ENCODE measurements at regions not wholly inside any gene's neighbourhood (a gene's known extent, or its start where the extent isn't known, plus 50 kb on each side); places are given as distances from the start of the nearest gene placed in this dataset.

DNA sequence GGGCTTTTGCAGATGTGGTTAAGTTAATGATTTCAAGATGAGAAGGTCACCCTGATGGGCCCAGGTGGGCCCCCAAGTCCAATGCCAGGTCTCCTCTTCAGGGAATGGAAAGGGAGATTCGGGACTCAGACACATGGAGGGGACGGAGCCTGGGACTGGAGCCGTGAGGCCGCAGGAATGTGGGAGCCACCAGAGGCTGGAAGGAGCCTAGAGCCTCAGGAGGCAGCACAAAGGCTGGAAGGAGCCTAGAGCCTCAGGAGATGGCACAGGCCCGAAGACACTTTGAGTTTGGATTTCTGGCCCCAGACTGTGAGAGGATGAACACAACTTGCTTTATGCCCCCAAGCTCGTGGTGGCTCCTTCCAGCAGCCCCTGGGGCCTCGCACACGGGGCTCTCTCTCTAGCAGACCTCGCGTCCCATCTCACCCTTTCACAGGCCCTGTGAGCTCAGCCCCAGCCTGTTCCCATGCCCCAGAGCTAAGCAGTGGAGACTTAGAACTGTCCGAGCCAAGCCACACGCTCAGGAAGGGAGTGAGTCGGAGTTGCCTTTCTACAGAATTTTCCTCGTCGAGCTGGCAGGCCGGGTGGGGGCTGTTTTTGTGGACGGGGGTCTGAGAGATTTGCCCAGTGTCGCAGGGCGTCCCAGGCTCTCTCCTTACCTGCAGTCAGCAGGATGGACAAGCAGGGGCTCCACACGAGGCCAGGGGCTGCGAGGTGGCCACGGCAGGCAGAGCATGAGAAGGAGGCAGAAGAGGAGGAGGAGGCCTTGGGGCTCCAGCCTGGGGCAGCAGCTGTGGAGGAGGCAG lies 937.6 kb downstream of the BRD1 start:
- no peak for DNase-seq

DNA sequence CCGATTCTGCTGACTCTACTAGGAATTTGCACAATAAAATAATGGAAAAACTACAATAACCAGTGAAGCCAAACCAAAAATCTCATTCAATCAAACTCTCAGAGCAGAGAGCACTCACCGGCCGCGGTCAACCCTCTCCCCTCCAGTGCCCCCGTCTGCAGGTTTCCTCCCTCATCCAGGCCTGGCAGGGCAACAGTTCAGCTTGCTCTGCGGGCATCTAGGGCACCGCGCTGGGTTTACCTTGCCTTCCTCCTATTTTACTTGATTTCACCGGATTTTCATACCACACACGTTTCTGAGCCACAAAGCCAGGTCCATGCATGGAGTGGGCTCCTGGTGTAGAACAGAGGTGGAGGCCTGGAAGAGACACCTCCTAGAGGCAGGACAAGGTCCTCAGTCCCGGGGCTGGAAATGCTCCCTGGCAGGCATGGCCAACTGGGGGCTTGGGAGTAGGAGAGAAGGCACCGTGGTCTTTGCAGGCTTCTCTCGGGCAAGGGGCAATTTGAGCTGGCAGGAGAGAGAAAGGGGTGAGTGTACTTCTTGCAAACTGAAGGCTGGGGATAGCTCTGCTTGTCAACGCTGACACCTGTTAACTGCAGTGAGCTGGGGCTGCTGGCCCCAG lies 938.4 kb downstream of the BRD1 start:
- no peak for DNase-seq

DNA sequence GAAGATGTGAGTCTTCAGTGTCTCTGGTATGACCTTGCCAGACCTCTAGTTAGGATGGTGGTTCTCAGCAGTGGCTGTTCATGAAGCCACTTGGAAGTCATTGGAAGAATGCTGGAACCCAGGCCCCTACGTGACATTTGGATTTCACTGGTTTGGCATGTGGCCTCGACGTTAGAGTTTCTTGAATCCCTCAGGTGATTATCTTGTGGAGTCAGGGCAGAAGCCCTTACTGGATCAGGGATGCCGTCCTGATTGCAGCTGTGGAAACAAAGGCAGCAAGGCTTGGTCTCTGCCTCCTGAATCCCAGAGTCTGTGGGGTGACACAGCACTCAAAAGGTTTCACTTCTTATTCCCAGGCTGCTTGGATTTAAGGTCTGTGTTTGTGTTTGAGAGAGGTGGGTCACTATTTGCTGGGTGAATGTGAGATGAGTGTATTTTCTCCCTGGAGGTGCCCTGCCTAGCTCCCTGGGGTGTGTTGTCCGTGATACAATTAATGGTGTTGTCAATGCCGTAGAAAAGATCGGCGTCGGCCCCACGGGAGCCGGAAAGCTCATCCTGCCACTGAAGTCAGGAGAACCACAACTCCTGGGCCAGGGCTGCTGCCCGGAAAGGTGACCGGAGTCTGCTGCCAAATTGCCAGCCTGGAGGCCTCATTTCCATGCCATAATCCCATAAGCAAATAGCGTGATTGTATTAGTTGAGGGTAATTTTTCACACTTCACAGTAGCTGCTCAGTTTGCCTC lies 939.0 kb downstream of the BRD1 start:
- DNase-seq, result no peak

DNA sequence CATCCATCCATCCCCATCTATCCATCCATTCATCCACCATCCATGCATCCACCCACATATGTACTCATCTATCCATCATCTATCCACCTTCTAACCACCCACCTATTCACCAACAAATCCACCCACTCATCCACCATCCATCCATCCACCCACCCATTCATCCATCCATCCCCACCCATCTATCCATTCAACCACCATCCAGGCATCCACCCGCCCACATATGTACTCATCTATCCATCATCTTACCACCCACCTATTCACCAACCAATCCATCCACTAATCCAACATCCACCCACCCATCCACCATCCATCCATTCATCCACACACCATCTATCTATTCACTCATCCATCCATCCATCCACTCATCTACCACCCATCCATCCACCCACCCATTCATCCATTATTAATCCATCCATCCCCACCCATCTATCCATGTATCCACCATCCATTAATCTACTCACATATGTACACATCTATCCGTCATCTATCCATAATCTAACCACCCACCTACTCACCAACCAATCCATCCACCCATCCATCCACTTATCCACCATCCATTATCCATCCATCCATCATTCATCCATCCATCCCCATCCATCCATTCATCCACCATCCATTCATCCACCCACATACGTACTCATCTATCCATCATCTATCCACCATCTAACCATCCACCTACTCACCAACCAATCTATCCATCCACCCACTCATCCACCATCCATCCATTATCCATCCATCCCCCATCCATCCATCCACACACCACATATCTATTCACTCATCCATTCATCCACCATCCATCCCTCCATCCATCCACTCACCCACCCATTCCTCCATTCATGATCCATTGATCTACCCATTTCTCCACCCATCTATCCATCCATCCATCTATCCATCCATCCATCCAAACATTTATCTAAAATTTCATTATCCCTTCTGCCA lies 940.0 kb downstream of the BRD1 start:
- DNase-seq, result no peak

DNA sequence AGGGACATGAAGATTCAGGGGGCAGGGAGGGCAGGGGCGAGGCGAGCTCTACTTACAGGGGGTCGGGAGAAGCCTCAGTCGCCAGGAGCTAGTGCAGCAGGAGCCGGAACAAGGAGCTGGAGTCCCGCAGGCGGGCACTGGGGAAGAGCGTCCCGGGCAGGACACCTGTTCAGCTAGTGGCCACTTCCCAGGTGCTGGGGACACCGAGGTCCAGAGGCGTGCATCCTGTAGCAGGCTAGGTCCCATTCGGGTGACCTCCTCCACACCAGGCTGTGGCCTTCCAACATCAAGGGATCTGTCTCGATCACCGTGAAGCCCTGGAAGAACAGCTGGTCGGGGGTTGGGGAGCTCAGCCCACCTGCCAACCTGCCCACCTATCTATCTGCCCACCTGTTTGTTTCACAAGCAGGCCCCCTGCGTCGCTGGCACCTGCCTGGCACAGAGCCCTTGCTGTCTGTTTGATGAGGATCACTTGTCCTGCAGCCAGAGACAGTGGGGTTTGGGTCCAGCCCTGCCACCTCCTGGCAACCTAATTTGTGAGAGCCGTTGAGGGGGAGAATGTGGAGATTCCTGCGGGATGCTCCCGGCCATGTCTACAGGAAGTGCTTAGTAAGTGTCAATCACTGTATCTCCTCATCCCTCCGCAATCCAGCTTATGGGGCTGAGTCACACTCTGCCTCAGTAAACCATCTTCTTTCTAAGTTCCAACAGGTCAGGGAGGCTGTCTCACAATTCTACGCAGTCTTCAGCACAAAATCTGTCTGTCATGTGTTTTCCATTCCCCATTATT lies 940.9 kb downstream of the BRD1 start:
- no peak for DNase-seq

DNA sequence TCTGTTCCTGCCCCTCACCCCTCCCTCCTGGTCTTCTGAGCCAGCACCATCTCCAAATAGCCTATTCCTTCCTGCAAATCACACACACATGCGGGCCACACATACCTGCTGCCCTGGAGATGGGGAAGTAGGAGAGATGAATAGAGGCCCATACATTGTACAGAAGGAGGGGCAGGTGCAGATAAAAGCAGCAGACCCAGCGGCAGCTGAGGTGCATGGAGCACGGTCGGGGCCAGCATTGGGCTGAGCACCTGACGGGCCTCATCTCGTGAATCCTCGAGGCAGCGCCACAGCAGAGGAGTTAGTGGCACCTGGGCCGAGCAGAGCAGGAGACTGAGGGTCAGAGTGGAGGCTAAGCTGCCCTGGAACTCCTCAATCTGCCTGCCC lies 941.8 kb downstream of the BRD1 start:
- DNase-seq, result no peak

DNA sequence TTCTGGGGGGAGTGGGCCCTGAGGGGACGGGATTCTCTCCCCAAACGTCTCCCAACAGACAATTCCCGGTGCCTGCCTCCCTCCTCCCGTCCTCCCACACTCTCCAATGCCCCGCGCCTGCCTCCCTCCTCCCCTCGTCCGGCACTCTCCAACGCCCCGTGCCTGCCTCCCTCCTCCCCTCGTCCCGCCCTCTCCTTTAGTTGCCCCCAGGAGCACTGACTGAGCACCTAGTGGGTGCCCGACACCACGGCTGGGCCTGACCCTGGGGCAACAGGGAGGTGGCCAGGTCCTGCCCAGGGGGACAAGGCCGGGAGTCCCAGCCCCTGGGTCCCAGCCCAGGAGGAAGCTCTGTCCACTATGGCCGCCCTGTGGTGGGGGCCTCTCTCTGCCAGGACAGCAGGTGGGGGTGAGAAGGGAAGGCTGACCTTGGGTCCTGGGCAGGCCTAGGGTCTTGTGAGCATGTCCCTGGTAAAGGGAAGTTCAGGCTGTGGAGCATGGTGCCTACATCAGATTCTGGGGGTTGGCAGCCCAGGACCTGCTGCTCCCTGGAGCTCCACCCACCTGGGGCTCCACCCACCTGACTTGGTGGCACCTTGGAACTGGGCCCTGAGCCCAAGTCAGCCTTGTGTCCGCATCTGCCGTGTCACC lies 942.3 kb downstream of the BRD1 start:
- no peak for DNase-seq

DNA sequence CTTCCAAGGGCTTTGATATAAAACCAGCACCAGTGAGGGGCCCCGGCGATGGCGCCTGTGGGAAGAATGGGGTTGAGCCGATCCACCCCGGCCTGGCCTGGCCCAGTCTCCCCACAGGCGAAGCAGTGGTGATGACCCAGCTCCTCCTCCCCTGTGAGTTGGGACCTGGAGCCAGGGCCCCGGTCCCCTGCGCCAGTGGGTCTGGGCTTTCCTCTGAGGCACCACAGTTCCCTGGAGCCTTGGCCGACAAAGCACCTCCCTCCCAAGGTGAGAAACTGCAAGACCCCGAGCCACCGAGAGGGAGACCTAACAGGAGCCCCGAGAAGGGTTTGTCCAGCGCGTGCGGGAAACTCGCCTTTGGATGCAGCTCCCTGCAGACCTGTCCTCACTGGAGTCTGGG lies 942.9 kb downstream of the BRD1 start:
- DNase-seq, result no peak

DNA sequence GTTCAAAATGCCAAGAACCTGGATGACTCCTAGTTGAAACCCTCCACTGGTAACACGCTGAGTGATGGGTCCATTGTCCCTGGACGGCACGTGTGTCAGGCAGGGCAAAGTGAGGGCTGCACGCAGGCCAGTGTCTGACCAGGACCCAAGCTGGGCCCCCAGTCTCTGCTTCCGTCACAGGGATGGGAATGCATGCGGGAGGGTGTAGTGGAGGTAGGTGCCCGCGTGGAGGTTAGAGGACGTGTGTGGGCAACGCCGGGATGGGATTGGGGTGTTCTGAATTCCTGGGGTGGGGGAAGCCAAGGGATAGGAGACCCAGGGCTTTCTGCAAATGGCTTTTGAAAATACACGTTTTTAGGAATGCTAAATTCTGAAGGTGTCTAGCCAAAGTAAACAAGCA lies 943.3 kb downstream of the BRD1 start:
- no peak for DNase-seq

DNA sequence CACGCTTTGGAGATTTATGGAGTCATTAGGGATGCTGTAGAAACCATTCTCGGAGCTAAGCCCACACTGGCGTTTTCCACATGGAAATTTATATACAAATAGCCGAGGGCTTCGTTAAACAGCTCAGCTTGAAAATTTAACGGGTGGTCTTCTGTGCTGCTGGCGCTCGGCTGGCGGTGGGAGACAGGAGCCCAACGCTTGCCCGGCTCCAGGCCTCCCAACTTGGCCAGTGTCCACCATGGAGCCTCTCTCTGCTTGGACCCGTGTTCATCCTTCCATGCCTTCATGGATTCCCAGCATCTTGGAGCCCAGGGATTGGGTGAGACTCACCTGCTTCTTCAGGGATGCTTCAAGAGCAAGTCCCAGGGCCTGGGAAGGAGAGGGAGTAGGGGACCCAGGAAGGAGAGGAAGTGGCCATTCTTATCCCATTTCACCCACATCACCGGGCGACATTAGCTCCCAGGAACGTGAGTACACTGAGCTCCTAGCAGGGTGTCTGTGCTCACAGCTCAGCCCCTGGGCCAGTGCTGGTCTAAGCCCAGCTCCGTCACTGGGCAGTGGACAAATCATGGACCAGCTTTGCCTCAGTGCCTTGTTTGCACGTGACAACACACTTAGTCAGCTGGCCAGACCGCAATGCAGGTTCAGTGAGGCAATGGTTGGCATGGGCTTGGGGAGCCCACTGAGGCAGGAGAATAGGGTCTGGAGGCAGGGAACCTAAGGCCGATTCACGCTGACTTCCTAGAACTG lies 944.3 kb downstream of the BRD1 start:
- DNase-seq, result no peak

DNA sequence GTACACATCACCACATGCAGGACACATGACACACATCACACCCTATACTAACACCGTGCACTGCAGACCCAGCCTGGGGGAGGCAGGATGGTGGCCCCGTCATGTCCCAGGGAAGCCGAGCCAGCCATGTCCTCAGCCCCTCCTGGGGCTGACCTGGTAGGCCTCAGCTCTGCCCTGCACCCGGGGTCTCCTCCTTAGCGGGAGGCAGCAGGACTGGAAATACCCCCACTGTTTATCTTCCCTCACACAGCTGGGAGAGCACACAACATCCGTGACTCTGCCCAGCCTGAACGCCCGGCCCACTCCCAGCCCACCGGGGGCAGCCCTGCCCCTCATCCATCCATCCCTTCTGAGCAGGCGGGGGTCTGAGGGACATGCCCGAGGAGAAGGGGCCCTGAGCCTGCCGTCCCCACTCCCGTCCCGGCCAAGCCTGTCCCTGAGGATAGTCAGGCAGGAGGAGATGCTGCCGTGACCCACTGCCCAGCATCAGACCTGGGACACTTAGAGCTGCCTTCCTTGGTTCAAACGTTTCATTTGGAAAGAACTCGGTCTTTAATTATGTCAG lies 945.0 kb downstream of the BRD1 start:
- no peak for DNase-seq

DNA sequence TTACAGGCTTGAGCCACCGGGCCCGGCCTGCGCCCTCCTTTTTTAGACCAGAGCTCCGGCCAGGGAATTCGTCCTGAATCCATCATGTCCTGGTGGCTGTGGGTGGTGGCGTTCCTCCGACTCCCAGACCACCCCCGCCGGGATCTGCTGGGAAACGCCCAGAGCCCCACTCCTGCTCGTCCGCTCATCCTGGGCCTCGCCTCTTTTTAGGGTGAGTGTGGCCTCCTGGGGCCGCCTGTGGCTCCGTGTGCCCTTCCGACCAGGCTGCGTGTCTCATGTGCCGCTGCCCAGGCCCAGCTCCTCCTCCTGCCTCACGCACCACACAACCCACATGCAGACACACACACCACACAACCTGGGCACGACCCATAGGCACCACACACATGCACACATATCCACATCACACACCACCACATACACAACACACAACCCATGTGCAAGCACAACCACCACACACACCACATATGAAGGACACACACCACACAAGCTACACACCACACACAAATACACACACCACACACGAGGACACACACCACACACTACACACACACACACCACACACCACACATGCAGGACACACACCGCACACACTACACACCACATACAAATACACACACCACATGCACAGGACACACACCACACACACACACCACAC lies 946.2 kb downstream of the BRD1 start:
- DNase-seq, result no peak

DNA sequence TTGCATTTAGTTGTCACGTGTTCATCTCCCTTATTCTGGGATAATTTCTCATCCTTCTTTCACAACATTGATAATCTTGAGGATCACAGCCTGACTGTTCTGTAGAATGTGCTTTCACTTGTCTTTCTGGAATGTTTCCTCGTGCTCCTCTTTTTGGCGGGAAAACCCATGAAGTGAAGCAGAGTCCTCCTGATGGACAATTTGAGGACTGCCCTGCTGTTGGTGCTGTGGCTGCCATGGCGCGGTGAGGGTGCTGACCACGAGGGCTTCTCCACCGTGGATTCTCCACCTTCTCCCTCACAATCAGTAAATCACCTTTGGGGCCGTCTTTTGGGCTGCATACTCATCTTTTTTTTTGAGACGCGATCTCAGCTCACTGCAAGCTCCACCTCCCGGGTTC lies 946.9 kb downstream of the BRD1 start:
- DNase-seq, result no peak

DNA sequence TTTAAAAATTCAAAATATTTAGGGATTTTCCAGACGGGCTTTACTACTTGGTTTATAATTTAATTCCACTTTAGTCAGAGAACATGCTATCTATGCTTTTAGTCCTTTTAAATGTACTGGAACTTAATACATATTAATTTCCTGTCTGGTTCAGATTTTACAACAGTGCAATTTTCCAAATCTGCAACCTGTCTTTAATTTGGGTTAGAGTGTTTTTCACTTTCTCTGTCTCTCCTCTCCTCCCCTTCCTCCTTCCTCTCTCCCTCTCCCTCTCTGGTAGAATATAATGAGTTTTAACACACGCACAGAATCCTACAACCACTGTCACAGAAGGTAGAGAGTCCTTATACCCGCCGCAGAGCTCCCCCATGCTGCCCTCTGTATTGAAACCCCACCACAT lies 950.7 kb downstream of the BRD1 start:
- DNase-seq, result no peak

DNA sequence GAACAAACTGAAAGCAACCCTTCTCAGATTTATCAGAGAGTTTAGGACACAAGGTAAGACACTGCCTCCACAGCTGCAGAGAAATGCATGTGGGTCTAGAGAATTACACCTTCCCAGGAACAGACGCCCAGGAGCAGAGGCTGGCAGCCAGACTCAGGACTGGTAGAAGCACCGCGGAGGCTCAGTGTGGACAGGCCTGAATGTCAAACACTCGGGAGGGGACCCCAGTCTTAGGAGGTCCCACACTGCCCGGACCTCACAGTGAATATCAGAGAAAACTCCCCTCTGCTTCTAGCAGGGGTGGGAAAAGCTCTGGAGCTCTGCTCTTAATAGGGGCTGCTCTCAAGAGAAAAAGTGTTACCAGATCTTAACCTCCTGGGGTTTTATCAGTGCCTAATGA lies 952.7 kb downstream of the BRD1 start:
- no peak for DNase-seq

DNA sequence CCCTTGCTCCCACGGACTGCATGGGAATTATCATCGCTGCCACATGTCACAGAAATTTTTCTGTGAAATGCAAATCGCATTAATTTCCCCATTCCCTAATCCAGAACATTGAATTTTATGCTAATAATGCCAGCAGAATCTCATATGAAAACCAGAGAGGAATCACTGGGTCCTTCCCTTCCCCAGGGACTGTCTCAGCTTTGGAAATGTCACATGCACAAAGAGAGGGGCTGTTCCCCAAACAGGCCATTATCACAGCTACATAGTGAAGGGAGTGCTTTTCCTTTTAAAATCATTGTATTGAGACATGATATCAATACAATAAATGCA lies 954.5 kb downstream of the BRD1 start:
- DNase-seq, result no peak

DNA sequence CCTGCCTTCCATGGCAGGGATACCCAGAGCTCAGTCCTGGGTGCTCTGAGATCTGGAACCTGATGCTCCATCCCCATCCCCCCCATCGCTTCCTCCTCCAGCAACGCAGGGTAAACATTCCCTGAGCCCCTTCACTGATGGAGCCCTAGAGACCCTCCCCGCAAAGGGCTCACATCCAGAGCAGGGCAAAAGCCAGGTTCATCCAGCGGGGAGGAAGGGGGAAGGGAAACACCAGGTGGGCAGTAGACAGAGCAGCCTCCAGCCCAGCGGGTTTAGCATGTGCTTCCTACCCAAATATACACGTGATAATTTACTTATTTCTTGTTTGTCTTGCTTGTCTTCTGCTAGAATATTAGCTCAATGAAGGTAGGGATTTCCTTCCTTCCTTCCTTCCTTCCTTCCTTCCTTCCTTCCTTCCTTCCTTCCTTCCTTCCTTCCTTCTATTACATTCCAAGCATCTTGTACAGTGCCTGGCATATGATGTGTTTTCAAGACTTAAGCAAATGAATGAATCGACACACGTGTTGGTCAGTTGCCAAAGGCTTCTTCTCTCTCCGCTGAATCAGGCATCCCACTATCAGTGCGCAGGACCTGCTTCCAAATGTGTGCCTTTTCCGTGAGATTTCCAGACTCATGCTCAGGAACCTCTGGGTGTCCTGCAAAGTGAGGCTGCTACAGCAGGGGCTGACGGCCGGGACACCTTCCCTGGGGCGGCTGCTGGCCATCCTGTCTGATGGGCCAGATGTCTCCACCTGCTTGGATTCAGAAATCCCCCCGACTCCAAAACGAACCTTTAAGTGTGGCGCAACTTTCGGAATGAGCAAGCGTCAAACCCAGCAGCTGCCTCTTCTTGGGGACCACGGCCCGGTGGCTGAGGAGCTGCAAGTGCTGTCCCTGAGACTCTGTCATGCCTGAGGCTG lies 955.1 kb downstream of the BRD1 start:
- DNase-seq, result no peak

DNA sequence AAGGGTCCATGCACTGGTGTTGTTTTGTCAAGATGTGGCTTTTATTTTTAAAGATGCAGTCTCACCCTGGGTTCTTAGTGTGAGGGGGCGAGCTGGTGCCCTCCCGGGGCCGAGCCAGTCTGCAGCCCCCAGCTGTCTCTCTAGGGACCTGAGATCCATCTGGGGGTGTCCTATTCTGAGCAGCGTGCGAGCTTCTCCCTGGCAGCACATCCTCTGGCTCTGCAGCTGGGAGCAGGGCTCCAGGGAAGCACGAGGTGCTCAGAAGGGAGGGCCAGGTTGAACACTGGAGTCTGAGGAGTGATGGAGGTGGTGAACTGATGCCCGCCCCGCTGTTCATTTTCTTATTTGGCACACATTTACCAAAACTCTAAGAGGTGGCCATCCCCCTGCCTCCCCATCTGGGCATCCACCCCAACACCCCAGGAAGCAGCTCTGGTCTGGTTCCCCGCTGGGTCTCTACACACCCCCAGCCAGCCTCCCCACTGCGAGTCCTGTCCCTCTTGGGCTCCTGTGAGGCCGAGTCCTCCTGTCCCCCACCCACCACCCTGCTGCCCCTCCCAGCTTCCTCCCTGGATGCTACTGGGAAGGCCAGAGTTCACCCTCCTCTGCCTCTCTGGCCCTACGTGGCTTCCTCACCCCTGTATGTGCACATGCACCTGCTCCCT lies 956.4 kb downstream of the BRD1 start:
- DNase-seq, result no peak

All from NCI-H1048 (cell line).